GM21360 (cell line): ENCODE measurements at regions not wholly inside any gene's neighbourhood (a gene's known extent, or its start where the extent isn't known, plus 50 kb on each side); places are given as distances from the start of the nearest gene placed in this dataset.

ENCODE experiments used
- ATAC-seq: cut with Tn5 transposase; IDR thresholded peaks from one replicate; pipeline ENCODE4 v1.9.1; 2021; ENCODE audit warnings: mild to moderate bottlenecking, moderate library complexity; ENCODE audit not compliant: unreplicated experiment

DNA sequence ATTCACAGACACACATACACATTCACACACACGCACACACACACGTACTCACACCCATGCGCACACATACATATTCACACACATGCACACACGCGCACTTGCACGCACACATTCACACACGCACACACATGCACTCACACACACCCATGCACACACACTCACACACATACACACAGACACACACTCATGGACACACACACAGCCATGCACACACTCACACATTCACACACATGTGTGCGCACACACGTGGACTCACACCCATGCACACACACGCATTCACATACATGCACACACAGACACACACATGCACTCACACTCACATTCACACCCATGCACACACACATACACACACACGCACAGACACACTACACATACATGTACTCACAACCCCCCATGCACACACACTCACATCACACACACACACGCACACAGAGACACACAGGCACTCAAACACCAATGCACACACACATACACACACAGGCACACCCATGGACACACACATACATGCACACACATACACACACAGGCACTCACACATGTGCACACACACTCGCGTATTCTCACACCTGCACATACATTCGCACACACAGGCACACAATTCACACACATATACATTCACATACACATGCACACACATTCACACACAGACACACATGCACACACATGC is 589.1 kb downstream of the PTPRU start:
- no peak for ATAC-seq

DNA sequence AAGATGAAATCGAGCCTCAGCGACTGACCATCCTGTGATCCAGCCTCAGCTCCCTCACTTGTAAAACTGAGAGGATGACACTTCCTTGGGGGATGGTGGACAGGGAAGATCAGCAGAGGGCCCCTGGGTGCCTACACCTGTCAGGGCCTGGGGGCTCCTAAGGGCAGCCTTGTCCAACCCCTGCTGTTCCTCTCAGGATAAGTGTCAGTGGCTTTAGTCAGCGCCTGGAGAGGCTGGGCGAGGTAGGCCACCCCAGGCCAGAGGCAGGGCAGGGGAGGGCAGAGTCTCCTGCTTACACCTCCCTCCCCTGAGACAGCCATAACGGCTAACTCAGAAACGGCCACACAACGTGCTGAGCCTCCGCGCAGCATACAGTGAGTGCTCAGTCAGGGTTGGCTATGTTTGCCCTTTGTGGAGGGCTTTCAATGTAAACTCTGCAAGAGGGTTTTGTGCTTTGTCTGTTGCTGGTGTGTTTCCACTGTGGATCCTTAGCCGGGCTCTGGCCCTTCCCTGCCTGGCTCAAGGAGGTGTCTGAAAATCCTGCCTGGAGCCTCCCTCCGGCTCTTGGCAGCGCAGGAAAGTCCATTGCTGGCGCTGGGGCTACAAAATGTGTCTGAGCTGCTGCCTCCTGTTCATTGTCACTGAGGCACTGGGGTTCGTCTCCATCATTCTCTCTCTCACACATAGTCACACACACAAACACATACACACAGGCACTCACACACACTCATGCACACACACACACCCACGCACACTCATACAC is 588.4 kb downstream of the PTPRU start:
- ATAC-seq: no peak

DNA sequence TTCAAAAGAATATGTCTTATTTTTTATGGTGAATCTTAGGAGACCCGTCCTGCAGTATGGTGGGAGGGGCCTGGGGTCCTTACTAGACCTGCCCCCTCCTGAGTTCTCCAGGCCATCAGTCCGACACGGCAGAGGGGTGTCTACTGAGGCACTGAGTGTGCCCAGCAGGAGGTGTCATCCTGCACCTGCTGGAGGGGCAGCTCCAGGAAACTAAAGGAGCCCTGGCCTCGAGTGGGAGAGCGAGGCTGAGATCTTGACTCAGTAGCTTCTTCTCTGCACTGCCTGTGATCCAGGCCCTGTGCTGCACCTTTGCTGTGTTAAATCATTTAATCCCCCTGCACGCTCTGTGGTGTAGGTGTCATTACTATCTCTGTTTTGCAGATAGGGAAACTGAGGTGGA is 587.7 kb downstream of the PTPRU start:
- ATAC-seq: no peak

DNA sequence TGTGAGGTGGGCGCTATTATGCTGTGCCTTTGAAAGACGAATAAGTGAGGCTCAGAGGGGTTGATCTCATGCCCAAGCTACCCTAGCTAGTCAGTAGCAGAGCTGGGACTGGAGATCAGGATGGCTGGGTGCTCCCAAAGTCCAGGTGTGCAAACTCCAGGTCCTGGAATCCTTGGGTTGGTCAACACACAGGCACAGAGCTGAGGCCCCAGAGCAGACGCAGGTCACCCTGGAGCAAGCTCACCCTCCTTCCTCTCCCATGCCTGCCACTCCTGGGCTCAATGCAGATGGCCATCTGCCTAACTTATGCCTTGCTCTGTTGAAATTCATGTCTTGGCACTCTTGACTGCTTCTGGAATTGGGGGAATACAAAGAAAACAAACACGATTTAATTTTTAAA is 587.2 kb downstream of the PTPRU start:
- no peak for ATAC-seq

DNA sequence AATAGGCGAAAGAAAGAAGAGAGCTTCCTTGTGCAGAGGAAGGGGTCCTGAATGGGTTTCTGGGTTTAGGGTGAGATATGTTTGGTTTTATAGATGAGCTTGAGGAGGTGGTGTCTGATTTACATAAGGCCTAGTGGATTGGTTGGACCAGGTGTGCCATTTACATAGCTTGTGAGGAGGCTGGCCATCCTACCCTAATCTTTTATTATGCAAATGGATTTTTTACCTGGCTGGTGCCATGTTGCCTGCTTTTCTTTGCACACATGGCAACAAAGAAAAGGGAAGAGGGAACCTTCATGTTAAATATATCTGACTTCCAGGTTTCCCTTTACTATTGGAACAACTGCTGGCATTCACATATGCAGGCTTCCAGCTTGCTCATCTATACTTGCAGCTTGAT is 585.3 kb downstream of the PTPRU start:
- ATAC-seq: no peak

DNA sequence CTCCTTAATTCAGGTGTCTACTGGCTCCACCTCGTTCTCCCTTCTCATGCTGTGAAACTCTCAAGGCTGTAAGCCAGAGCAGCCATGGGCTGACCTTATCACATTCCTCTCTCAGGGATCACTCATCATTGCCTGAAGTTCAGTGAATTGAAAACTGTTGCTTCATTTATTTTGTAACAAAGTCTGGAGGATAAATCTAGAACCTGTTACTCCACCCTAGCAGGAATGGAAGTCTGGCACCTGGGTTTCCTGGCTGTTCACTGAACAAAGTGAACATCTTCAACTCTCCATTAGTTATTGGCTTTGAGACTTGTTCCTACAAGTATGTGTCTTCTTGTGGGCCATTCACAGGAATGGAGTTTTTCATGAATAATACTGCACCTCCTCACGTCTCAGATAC is 584.1 kb downstream of the PTPRU start:
- ATAC-seq: no peak

DNA sequence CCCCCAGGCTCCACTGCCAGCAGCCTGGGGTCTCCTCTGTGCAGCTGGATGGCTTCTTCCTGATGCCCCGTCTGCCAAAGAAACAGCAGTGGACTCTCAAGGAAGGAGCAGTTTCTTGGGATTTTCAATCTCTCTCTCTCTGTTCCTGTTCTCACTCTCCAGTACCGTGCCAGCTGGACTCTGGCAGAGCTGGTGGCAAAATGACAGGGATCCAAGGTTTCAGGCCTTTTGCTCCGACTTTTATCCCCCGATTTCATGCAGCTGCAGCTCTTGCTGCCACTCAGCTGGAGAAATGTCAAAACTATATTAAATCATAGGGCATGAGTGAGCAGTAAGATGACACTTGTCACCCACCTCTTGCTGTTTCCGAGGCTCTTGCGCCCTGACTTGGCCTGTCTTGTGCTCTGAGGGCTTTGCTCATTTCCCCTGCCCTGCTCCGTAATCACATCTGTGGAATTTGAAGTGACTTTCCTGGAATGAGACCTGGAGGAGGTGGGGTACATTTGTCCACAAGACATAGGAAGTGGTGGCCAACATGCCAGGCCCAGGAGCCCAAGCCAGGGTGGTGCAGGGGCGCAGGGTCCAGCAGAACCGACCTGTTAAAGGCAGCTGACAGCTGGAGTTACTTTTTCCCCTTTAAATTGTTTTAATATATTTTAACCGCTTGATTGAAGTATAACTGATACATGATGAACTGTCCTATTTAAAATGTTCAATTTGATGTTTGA is 576.2 kb downstream of the PTPRU start:
- no peak for ATAC-seq

DNA sequence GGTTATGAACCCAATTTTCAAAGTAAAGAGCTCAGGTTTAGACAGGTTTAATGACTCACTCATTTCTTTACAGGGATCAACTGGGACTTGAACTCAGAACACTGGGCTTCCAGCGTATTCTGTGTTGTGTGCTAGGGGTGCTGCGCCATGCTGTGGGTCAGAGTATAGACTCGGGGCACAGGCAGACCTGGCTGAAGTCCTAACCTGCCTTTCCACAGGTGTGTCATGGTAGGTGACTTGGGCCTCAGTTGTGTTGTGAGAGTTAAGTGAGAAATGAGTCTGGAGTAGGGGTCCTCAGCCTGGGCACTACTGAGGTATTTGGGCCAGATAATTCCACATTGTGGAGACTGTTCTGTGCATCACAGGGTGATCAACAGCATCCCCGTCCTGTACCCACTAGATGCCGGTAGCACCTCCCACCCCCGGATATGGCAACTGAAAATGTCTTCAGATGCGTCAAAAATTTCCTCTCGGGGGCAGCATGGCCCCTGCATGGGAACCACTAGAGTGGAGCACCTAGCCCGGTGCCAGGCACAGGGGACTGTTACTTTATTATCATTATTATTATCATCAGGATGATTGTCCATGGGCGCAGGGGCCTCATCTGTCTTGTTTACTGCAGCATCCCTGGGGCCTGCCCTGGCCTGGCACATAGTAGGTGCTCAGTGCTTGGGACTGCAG is 575.5 kb downstream of the PTPRU start:
- no peak for ATAC-seq

DNA sequence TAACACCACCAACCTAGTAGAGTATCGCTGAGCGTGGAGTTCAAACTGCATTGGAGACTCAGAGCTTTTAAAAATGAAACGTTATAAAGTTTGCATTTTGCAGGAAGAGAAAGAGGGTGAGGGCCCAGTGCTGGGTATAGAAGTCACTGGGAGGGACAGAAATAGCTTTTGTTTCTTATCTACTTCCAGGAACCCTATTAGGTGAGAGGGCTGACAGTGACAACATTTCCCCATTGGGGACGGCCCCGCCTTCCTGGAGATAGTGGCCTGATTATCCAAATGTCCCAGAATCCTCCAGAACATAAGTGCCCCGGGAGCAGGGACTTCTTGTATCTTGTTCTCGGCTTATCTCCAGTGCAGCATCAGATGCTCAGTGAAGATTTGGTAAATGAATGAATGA is 574.9 kb downstream of the PTPRU start:
- ATAC-seq: no peak

DNA sequence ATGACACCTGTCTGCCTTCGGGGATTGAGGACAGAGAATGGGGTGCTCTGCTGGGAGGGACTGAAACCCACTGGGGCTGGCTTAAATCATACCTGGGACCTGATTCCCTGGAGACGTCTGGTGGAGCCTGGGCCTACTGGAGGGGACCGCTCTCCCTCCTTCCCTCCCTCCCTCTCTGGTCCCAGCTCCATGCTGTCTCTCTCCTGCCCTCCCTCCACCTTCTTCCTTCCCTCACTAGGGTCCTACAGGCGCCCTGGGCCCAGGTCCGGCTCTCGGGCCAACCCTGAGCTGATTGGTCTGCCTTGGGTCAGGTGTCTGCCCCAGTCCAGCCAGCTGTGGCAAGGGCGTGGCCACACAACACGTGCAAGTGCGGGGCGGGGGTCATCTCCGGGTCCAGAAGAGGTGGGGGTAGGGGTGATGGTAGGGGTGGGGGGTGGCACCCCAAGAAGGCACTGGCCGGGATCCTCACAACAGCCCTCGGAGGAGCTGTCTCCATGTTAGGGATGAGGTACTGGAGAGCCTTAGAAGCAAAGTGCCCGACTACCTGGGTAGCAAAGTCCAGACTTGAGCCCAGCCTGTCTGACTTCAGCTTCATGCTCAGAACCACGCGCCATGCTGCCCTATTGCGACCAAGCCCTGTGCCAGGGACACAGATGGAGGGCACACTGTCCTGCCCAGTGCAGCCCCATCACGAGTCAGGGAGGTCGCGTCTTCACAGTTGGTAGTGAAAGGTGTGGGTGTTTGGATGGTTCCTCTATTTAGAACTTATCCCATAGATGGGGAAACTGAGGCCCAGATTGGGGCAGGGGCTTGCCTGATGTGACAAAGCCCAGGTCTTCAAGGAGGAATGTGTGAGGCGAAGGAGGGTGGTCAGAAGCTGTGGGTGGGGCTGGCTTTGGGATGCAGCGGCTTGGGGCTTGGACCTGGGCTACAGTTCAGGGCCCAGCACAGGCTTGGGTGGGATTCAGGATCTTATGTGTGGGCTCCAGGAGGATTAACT is 574.1 kb downstream of the PTPRU start:
- ATAC-seq: no peak

DNA sequence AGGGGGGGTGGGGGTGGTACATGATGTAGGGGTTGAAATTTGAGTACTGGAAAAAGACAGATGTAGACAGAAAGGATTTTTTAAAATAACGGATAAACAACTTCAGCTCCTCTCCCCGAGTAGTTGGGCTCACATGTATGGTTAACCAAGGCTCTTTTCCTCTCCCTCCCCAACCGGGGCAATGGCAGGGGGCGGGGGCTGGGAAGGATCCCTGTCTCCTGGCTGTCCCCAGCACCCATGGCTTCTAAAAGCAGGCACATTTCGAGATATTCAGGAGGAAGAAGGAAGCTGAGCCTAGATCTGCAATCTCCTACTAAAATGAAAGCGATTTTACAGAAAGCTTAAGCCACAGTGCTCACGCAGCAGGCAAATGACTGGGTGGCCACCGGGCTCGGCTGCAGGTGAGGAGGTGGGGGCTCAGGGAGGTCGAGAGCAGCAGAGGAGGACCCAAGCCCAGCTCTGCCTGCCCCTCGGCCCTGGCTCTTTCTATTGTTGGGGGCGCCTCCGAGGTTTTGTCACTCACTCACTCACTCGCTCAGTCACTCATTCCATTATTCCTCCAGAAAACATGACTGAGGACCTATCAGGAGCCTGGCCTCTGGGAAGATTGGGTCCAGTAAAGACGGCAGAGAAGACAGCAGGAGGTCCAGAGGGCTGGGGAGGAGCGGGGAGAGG is 573.3 kb downstream of the PTPRU start:
- no peak for ATAC-seq

DNA sequence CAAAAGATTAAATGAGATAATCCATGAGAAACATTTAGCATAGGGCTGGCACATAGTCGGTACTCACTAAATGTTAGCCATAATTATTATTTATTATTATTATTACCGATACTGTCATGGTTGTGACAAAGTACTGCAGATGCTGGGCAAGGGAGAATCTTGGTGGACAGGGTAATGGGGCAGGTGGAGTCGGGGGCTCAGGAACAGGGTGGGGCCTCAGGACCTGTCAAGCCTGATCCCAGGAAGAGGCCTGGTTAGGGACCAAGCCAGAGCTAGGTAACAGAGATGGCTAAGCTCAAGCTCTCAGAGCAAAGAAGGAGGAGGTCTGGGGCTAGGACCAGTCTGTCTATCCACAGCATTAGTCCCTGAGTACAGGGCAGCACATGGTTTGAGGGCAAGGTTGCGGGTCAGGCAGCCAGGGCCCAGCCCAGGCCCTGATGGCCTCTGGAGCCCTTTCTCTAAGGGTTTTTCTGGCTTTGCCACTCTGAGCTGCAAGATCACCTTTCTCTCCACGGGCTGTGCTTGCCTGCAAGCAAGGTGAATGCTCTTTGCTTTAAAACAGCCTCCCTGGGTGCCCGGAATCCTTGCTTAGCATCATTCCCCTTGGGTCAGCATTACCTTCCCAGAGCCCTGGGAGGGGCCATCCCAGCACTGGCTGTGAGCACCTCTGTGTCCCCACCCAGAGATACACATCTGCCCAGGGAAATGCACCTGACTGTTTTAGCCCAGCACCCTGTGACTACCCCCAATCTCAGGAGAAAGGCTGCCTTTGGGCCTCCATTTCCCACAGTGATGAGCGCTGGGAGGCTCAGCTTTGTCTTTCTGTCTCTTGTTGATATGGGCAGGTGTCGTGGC is 572.0 kb downstream of the PTPRU start:
- no peak for ATAC-seq

DNA sequence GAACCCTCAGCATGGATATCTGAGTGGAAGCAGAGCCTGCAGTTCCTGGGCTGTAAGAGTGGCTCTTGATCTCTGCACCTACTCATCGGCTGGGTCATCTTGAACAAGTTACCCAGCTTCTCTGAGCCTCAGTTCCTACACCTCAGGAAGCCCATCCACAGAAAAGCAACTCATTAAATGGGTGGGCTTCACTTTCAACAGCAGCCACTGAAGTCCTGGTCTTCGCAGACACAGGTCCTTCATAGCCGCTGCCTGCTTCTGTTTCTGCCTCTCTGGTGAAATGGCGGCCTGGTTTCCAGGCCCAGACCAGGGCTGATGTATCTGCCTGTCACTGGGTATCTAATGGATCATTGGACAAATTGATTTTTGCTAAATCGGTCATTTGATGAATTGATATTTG is 571.4 kb downstream of the PTPRU start:
- ATAC-seq: no peak

DNA sequence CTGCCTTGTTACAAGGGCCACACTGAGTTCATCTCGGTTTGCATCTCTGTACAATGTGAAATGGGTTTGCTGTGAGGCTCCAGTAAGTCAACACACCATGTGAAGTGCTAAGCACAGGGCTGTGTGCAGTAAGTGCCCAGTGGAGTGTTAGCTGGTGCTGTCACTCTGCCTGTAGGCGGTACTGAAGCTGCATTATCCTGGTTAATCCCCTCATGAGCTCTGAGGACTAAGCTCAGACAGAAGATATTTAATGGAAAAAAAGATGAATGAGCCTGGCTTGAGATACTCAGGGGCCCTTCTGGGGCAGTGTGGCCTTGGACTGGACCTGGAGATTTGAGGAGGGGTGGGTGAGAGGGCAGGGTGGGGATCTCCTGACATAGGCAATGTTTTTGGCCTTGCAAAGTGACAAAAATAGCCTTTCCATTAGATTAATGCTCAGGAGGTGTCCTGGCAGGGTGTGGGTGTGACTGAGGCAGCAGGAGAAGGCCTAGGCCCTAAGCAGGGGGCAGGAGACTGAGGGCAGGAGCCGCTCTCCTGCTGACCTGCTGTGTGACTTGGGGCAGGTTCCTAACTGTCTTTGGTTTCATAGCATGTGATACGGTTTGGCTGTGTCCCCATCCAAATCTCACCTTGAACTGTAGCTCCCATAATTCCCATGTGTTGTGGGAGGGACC is 570.5 kb downstream of the PTPRU start:
- ATAC-seq: no peak

DNA sequence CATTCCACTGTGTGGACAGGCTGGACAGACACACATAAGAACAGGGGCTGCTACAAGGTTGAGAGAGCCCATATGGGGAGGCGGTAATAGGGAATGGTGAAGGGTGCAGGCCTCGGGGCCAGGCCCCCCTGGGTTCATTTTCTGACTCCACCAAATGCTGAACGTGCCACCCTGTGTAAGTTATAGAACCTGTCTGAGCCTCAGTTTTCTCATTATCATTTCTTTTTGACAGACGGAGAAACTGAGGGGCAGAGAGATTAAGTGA is 569.5 kb downstream of the PTPRU start:
- ATAC-seq: no peak

DNA sequence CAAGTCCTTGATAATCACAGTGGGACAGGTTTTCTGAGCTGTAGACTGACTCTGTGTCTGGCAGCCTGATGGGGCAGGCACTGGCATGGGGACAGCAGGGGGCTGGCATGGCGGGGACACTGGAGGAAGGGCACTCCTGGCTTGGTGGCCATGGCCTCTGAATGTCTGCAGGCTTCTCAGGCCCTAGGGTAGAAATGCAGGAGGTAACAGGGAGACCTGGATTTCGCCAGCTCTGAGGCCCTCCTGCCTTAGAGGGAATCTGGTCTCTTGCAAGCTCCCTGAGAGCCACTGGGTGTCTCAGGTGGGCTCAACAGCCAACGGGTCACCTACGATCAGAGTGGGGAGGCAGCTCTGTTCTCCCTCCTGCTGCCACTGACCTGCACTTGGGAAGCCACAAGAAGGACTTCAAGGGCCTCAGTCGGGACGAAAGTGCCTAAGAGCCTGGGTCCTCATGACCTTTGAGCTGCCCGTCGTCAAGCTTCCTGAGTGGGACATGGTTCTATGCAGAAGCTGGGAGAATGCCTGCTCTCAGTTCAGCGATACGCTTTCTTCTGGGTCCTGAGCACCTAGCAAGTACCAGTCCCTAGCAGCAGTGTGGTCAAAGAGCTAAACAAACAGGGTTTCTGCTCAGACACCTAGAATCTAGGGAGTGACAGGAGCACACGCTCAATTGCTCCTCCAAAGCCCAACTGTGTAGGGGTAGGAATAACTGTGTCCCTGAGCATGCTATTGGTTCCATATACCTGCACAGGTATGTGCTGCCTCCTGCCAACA is 569.0 kb downstream of the PTPRU start:
- no peak for ATAC-seq

DNA sequence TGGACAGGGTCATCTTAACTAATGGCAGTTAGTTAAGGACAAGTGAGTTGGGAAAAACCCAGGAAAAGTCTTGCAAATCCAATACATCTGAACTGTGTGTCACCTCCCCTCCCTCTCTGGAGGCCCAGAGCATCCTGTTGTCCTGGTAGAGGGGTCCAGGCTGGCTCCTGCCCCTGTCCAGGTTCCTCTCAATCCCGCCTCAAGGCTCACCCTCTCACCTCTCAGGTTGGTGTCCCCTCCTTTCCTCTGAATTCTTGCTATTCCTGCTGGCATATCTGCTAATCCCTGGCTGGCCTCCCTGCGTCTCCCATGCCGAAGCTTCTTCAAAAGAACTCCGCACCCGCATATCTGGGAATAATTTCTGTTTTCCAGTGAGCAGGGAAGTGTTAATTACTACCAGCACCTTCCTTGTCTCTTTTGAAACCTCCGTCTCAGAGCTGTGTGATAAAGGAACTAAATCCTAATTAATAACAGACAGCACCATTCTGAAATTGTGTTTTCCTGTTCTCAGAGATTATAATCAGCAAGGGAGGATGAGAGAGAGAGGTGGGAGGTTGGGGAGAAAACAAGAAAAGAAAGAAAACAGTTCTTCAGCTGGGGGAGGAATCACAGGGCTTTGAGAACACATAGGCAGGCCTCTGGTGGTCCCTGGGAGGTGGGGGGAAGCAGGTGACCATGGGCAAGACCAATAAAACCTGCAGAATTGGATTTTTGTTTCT is 568.0 kb downstream of the PTPRU start:
- ATAC-seq: no peak
